Uterus (tissue), 3 donors: ENCODE measurements at regions not wholly inside any gene's neighbourhood (a gene's known extent, or its start where the extent isn't known, plus 50 kb on each side); places are given as distances from the start of the nearest gene placed in this dataset.

Experiments
- DNase-seq, 2 donors: peaks; one replicate each; pipeline ENCODE4 v3.0.0-alpha.2; 2019 to 2020
- H3K27ac ChIP-seq, 2 donors: fragments of 200-600 bp; sonication (generic); 1 replicate in 1 of 2; 2 replicates in 1 of 2; pipeline ENCODE4 v1.5.1; 2016 to 2018
- H3K27me3 ChIP-seq, 2 donors: fragments of 200-600 bp; sonication (generic); one replicate each; pipeline ENCODE4 v1.5.1; 2018 to 2019; ENCODE audit warnings: control low read depth in 1 of 2
- H3K36me3 ChIP-seq, 2 donors: fragments of 200-600 bp; sonication (generic); one replicate each; pipeline ENCODE4 v1.5.1; 2019; ENCODE audit warnings: control low read depth in 1 of 2
- H3K4me1 ChIP-seq, 2 donors: fragments of 200-600 bp; sonication (generic); one replicate each; pipeline ENCODE4 v1.5.1; 2018 to 2019; ENCODE audit warnings: control low read depth in 1 of 2
- H3K4me3 ChIP-seq, 2 donors: fragments of 200-600 bp; sonication (generic); 1 replicate in 1 of 2; 2 replicates in 1 of 2; pipeline ENCODE4 v1.5.1; 2018 to 2019; ENCODE audit warnings: mild to moderate bottlenecking in 1 of 2
- H3K9me3 ChIP-seq, 2 donors: fragments of 200-600 bp; sonication (generic); one replicate each; pipeline ENCODE4 v1.5.1; 2019; ENCODE audit warnings: control low read depth in 1 of 2
- CTCF ChIP-seq, 4 experiments: fragments of 200-600 bp in 2 of 4; fragments of 450-650 bp in 2 of 4; sonication (generic) in 2 of 4; IDR thresholded peaks; one replicate each; pipeline ENCODE4 v1.5.1; 2016 to 2019; ENCODE audit warnings: antibody characterized with exemption in 4 of 4, mild to moderate bottlenecking in 2 of 4, moderate library complexity in 1 of 4
- POLR2A ChIP-seq, 2 donors: fragments of 450-650 bp; IDR thresholded peaks; one replicate each; pipeline ENCODE4 v1.6.1; 2016; ENCODE audit warnings: antibody characterized with exemption in 2 of 2, mild to moderate bottlenecking in 1 of 2, moderate library complexity in 1 of 2
- intact Hi-C: fragments of 100-400 bp; cut with DNase I; formaldehyde crosslinking; loops from one replicate; pipeline ENCODE4 v1.15.1; 2023; ENCODE audit warnings: low total_unique reads
- donor health status: DM: yes; HTN: yes; CAD: no.

GRCh38 chr9:107141967-107142366, 141.1 kb upstream of the RAD23B start:
- intact Hi-C loops: no loop called here
- DNase-seq: no peak
- Histone ChIP-seq H3K4me1 (no peaks in the 10 kb centered on the region), H3K27me3 (no peaks in the 10 kb centered on the region), H3K4me3 (no peak overlapping the region), H3K27ac (no peak overlapping the region), H3K9me3 (no peaks in the 10 kb centered on the region), H3K36me3 (no peaks in the 10 kb centered on the region)
- TF ChIP-seq CTCF (IDR thresholded peaks at IDR 0.05) (no peak), POLR2A (IDR thresholded peaks at IDR 0.05) (no peak)

- no peaks in the 10 kb centered on the region for H3K4me1 ChIP-seq
- DNase-seq: no peak
- H3K27ac ChIP-seq: no peak overlapping the region
- no peak overlapping the region for H3K4me3 ChIP-seq
- H3K27me3 ChIP-seq: no peaks in the 10 kb centered on the region
- no peak for TF ChIP-seq CTCF (IDR thresholded peaks at IDR 0.05)
- TF ChIP-seq POLR2A (IDR thresholded peaks at IDR 0.05): no peak
- intact Hi-C loops: no loop called here
- H3K36me3 ChIP-seq: no peaks in the 10 kb centered on the region
- no peaks in the 10 kb centered on the region for H3K9me3 ChIP-seq
Observed at GRCh38 chr9:107142430-107142829, 140.6 kb upstream of the RAD23B start.

- intact Hi-C loops: no loop called here
- Histone ChIP-seq H3K9me3 (no peaks in the 10 kb centered on the region), H3K4me1 (no peaks in the 10 kb centered on the region), H3K27ac (no peak overlapping the region), H3K36me3 (no peaks in the 10 kb centered on the region), H3K4me3 (no peak overlapping the region), H3K27me3 (no peaks in the 10 kb centered on the region)
- TF ChIP-seq CTCF (IDR thresholded peaks at IDR 0.05): no peak
- no peak for TF ChIP-seq POLR2A (IDR thresholded peaks at IDR 0.05)
- no peak for DNase-seq
Observed at GRCh38 chr9:107142896-107143603, 140.0 kb upstream of the RAD23B start.

GRCh38 chr9:107144475-107144874, 138.6 kb upstream of the RAD23B start:
- Histone ChIP-seq H3K27me3 (no peaks in the 10 kb centered on the region), H3K27ac (no peak overlapping the region), H3K9me3 (no peaks in the 10 kb centered on the region), H3K4me3 (no peak overlapping the region), H3K4me1 (no peaks in the 10 kb centered on the region), H3K36me3 (no peaks in the 10 kb centered on the region)
- DNase-seq: no peak
- intact Hi-C loops: no loop called here
- no peak for TF ChIP-seq POLR2A (IDR thresholded peaks at IDR 0.05)
- TF ChIP-seq CTCF (IDR thresholded peaks at IDR 0.05): no peak

- Histone ChIP-seq H3K36me3 (no peaks in the 10 kb centered on the region), H3K4me3 (no peak overlapping the region), H3K4me1 (no peaks in the 10 kb centered on the region), H3K9me3 (no peaks in the 10 kb centered on the region), H3K27me3 (no peaks in the 10 kb centered on the region), H3K27ac (no peak overlapping the region)
- TF ChIP-seq POLR2A (IDR thresholded peaks at IDR 0.05) (no peak), CTCF (IDR thresholded peaks at IDR 0.05) (no peak)
- DNase-seq: no peak
- intact Hi-C loops: no loop called here
Observed at GRCh38 chr9:107147134-107147533, 135.9 kb upstream of the RAD23B start.
